Endothelial cell (in vitro differentiated cells): ENCODE measurements at regions not wholly inside any gene's neighbourhood (a gene's known extent, or its start where the extent isn't known, plus 50 kb on each side); places are given as distances from the start of the nearest gene placed in this dataset.
"Not testable (repeated sequence)": the region's sequence is repeated elsewhere in the genome, so short reads cannot be mapped to it uniquely, and the experiment has no call there.

Experiments
- DNase-seq: peaks from one replicate; pipeline ENCODE4 v3.0.0; 2021; ENCODE audit warnings: low spot score
- H3K27ac Mint-ChIP-seq: one replicate; pipeline ENCODE4 v1.8.0; 2021; ENCODE audit warnings: mixed read lengths, inconsistent platforms; ENCODE audit not compliant: unreplicated experiment
- H3K27me3 Mint-ChIP-seq: one replicate; pipeline ENCODE4 v1.8.0; 2021; ENCODE audit warnings: mild to moderate bottlenecking, moderate library complexity, mixed read lengths, inconsistent platforms; ENCODE audit not compliant: unreplicated experiment
- H3K36me3 Mint-ChIP-seq: one replicate; pipeline ENCODE4 v1.8.0; 2021; ENCODE audit warnings: mild to moderate bottlenecking, low read depth, mixed read lengths, inconsistent platforms; ENCODE audit not compliant: unreplicated experiment
- H3K4me1 Mint-ChIP-seq: one replicate; pipeline ENCODE4 v1.8.0; 2021; ENCODE audit warnings: mild to moderate bottlenecking, mixed read lengths, inconsistent platforms; ENCODE audit not compliant: unreplicated experiment
- H3K4me3 Mint-ChIP-seq: one replicate; pipeline ENCODE4 v1.8.0; 2021; ENCODE audit warnings: mild to moderate bottlenecking, mixed read lengths, inconsistent platforms; ENCODE audit not compliant: unreplicated experiment
- H3K9me3 Mint-ChIP-seq: one replicate; pipeline ENCODE4 v1.8.0; 2021; ENCODE audit warnings: mixed read lengths, inconsistent platforms; ENCODE audit not compliant: unreplicated experiment
- TF ChIP-seq, protein P1 (sequence below): fragments of 200-600 bp; sonication (generic); IDR thresholded peaks from one replicate; pipeline ENCODE4 v1.5.0; 2021; ENCODE audit warnings: antibody characterized with exemption; ENCODE audit not compliant: unreplicated experiment

DNA sequence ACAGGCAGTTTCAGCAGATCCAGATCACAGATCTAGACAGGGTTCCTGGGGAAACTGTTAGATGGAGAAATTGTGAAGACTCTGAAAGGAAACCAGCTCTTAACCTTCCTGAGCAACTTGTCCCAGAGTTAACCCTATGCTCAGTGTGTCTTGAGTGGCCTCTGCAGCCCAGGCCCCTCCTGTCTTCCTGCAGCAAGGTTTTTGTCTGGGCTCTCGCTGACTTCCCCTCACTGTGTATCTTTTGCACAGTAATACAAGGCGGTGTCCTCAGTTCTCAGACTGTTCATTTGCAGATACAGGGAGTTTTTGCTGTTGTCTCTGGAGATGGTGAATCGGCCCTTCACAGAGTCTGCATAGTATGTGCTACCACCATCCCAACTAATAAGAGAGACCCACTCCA lies 943.6 kb downstream of the TMEM121 start:
- peaks cover 23% of the 10 kb centered on the region for H3K9me3 Mint-ChIP-seq
- not testable (repeated sequence) for H3K4me3 Mint-ChIP-seq, H3K27me3 Mint-ChIP-seq, DNase-seq, H3K4me1 Mint-ChIP-seq, H3K36me3 Mint-ChIP-seq, H3K27ac Mint-ChIP-seq

DNA sequence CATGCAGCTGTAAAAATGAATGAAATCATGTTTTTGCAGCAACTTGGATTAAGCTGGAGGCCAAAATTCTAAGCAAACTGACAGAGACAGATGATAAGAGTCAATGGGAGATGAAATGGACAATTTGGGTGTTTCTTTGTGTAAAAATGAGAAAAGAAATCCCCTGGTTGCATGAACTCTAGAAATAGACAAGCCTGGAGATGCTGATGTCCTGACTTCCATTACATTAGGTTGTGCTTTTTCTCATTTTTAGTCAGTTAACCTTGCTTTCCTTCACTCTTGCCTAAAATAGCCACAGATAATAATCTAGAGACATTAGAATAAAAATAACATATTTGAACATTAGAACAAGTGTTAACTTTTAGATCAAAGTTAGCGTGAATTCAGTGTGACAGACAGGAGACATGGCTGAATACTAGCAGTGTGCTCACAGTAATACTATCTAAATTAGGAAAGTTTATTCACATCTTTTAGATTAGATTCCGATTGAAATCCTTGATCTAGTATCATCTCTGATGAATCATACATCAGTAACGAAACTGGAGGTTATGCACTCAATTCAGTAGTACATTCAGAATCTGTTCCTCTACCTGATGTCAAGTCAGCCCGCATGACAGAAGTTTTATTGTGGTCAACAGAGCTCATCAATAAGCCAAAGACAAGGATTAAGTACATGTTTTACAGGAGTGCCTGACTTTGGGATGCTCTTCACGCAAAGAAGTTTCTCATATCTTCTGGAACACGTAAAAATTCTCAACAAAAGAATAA lies 948.1 kb downstream of the TMEM121 start:
- H3K9me3 Mint-ChIP-seq: not testable (repeated sequence)

DNA sequence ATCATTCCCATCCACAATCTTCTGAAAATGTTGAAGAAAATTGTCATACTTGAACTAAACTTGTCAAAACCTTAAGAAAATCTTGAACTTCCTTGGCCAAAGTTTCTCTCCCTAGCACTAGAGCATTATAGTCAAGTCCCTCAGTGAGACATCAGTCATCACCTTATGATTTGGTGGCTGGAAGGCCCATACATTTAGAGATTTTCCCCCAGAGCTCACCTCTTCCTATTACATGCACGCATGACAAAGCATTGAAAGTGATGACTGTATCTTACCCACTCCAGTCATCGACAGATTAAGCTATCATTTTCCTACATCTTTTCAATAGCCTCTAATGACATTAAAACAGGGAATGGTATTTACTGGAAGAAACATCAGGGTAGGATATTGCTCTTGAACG lies 948.8 kb downstream of the TMEM121 start:
- H3K36me3 Mint-ChIP-seq, DNase-seq, H3K27me3 Mint-ChIP-seq, H3K4me3 Mint-ChIP-seq, H3K4me1 Mint-ChIP-seq, H3K9me3 Mint-ChIP-seq, H3K27ac Mint-ChIP-seq: not testable (repeated sequence)

More for the DNA sequence above, 948.1 kb downstream of the TMEM121 start:
- DNase-seq, H3K27me3 Mint-ChIP-seq, H3K4me1 Mint-ChIP-seq, H3K27ac Mint-ChIP-seq, H3K4me3 Mint-ChIP-seq, H3K36me3 Mint-ChIP-seq: not testable (repeated sequence)

DNA sequence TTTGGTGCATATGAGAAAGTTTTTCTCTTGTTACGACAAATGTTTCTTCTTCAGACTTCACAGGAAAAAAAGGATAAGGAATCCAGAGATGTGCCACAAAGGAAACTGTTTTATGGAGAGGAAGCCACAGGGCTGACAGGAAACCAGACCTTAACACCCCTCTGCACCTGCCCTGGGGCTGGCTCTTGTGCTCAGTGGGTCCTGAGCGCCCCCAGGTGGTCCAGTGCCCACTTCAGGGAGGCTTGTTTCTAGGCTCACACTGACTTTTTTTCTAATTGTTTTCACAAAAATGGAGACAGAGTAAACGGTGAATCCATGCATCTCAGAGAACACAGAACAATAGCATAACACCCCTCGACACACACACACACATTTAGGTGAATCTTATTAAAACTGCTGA lies 951.2 kb downstream of the TMEM121 start:
- not testable (repeated sequence) for H3K9me3 Mint-ChIP-seq, H3K27ac Mint-ChIP-seq, DNase-seq, H3K27me3 Mint-ChIP-seq, H3K4me1 Mint-ChIP-seq, H3K4me3 Mint-ChIP-seq, H3K36me3 Mint-ChIP-seq

DNA sequence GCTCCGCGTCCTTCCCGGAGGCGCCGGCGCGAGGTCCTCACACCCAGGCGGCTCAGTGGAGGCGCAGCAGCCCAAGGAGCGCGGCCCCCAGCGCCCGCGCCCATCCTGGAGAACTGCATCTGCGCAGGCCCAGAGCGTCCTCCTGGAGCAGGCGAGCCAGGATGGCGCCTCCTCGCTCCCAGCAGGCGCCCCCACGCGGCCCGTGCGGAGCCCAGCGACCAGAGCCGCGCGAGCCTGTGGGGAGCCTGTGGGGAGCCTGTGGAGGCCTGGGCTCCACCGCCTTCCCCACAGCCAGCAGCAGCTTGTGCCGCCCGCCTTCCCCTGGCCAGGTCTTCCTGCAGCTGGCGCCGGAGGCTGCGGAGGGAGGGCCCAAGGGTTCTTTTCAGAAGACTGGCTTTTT lies 953.9 kb downstream of the TMEM121 start:
- H3K36me3 Mint-ChIP-seq, H3K27me3 Mint-ChIP-seq, H3K4me1 Mint-ChIP-seq, DNase-seq, H3K27ac Mint-ChIP-seq, H3K4me3 Mint-ChIP-seq, H3K9me3 Mint-ChIP-seq: not testable (repeated sequence)

DNA sequence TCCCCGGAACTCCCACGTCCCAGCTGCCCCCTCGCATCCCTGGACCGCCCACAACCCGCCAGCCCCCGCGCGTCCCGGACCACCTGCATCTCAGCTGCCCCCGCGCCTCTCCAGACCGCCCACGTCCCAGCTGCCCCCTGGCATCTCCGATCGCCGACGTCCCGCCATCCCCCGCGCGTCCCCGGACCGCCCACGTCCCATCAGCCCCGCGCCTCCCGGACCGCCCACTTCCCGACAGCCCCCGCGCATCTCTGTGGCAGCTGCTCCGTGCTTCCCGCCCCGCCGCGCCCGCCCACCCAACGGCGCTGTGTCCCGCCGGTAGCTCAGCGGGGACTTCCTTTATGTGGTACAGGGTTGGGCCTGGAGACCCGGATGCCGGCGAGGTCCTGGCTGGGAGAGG lies 955.8 kb downstream of the TMEM121 start:
- not testable (repeated sequence) for DNase-seq, H3K9me3 Mint-ChIP-seq, H3K4me1 Mint-ChIP-seq, H3K27me3 Mint-ChIP-seq, H3K36me3 Mint-ChIP-seq, H3K27ac Mint-ChIP-seq, H3K4me3 Mint-ChIP-seq

DNA sequence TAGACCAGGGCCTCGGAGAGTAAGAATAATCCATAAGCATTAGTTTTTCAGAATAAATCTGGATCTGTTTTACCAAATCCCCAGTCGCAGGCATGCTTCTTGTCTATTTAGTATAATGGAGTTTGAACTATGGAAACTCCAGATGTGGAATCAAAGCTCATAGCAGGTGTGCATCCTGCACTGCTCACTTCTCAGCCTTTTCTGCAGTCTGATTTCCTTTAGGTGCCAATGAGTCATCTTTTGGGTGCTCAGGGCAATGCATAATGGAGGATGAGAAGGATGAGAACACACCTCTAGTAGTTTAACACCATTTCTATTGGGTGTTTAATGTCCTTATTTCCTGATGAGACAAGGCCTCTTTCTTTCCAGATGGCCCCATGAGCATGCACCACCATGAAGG lies 961.2 kb downstream of the TMEM121 start:
- H3K4me3 Mint-ChIP-seq: no peak overlapping the region
- peaks cover 30% of the 10 kb centered on the region for H3K9me3 Mint-ChIP-seq
- peaks cover 10% of the 10 kb centered on the region for H3K36me3 Mint-ChIP-seq
- peaks cover 5% of the 10 kb centered on the region for H3K27me3 Mint-ChIP-seq
- no peak overlapping the region for H3K27ac Mint-ChIP-seq
- DNase-seq: no peak
- TF ChIP-seq, protein P1, sequence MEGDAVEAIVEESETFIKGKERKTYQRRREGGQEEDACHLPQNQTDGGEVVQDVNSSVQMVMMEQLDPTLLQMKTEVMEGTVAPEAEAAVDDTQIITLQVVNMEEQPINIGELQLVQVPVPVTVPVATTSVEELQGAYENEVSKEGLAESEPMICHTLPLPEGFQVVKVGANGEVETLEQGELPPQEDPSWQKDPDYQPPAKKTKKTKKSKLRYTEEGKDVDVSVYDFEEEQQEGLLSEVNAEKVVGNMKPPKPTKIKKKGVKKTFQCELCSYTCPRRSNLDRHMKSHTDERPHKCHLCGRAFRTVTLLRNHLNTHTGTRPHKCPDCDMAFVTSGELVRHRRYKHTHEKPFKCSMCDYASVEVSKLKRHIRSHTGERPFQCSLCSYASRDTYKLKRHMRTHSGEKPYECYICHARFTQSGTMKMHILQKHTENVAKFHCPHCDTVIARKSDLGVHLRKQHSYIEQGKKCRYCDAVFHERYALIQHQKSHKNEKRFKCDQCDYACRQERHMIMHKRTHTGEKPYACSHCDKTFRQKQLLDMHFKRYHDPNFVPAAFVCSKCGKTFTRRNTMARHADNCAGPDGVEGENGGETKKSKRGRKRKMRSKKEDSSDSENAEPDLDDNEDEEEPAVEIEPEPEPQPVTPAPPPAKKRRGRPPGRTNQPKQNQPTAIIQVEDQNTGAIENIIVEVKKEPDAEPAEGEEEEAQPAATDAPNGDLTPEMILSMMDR: no peak
- H3K4me1 Mint-ChIP-seq: no peaks in the 10 kb centered on the region

DNA sequence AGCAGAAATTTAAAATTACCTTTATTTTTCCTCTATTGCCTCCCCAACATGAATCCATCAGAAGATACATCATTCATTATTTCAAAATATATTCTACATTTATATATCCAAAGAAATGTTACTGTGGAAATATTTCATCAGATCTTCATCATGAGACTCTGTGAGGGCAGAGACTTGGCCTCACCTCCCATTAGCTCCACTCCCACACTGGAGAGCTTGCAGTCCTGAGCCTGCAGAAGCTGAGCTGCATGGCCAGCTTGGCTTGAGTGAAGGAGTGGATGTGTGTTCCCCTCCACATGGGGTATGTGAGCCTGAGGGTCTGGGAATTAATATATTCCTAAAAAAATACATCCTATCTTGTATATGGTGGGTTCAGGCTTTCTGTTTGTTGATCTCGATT lies 961.9 kb downstream of the TMEM121 start:
- H3K36me3 Mint-ChIP-seq: peaks cover 10% of the 10 kb centered on the region
- no peak overlapping the region for H3K4me3 Mint-ChIP-seq
- H3K27ac Mint-ChIP-seq: no peak overlapping the region
- no peaks in the 10 kb centered on the region for H3K4me1 Mint-ChIP-seq
- peaks cover 5% of the 10 kb centered on the region for H3K27me3 Mint-ChIP-seq
- DNase-seq: no peak
- peaks cover 30% of the 10 kb centered on the region for H3K9me3 Mint-ChIP-seq
- TF ChIP-seq, protein P1: no peak
